Fibroblast of lung (primary cell): ENCODE measurements at regions not wholly inside any gene's neighbourhood (a gene's known extent, or its start where the extent isn't known, plus 50 kb on each side); places are given as distances from the start of the nearest gene placed in this dataset.

Source experiments
- CTCF ChIP-seq, 2 donors: IDR thresholded peaks in 1 of 2; conservative IDR thresholded peaks in 1 of 2; 1 replicate in 1 of 2; 2 replicates in 1 of 2; pipeline ENCODE4 v1.5.1; 2011 to 2012; ENCODE audit warnings: low read length in 2 of 2, control low read depth in 1 of 2, inconsistent platforms in 1 of 2, low read depth in 1 of 2, mild to moderate bottlenecking in 1 of 2
- EZH2 ChIP-seq: IDR thresholded peaks from 2 replicates; pipeline ENCODE4 v1.5.1; 2012; ENCODE audit warnings: low read length, control low read depth, mild to moderate bottlenecking; ENCODE audit errors: missing control alignments

GRCh38 chr2:121104721-121105141, 180.3 kb downstream of the TFCP2L1 start:
- TF ChIP-seq CTCF (conservative IDR thresholded peaks at IDR 0.05 in 1 of 2, IDR thresholded peaks at IDR 0.05 in 1 of 2; ENCODE audit: low read depth in 1 of 2, low read length in 2 of 2) (no peak), EZH2 (no peak)
